H1 (cell line): ENCODE measurements at regions not wholly inside any gene's neighbourhood (a gene's known extent, or its start where the extent isn't known, plus 50 kb on each side); places are given as distances from the start of the nearest gene placed in this dataset.

Source experiments
- JUND ChIP-seq: IDR thresholded peaks from 2 replicates; pipeline ENCODE4 v1.6.1; 2011; ENCODE audit warnings: mild to moderate bottlenecking, improper control_type of control experiment, low read length
- POLR2AphosphoS5 ChIP-seq: IDR thresholded peaks from 2 replicates; pipeline ENCODE4 v1.6.1; 2011; ENCODE audit warnings: low read depth, low read length
- SIN3A ChIP-seq, 2 experiments: IDR thresholded peaks in 1 of 2; conservative IDR thresholded peaks in 1 of 2; 2 replicates each; pipeline ENCODE4 v1.6.1; 2011 to 2012; ENCODE audit warnings: low read length in 2 of 2, improper control_type of control experiment in 1 of 2, low read depth in 1 of 2, mild to moderate bottlenecking in 1 of 2
- TF ChIP-seq, protein P1 (sequence below), 3 experiments: IDR thresholded peaks; 1 replicate in 2 of 3; 2 replicates in 1 of 3; pipeline versions ENCODE4 v1.5.1 to v1.6.1; 2011; ENCODE audit warnings: low read length in 3 of 3, mild to moderate bottlenecking in 3 of 3, inconsistent platforms in 2 of 3, low read depth in 1 of 3, moderate library complexity in 1 of 3; ENCODE audit not compliant: insufficient read depth in 1 of 3; ENCODE audit errors: control extremely low read depth in 1 of 3

- TF ChIP-seq, protein P1, sequence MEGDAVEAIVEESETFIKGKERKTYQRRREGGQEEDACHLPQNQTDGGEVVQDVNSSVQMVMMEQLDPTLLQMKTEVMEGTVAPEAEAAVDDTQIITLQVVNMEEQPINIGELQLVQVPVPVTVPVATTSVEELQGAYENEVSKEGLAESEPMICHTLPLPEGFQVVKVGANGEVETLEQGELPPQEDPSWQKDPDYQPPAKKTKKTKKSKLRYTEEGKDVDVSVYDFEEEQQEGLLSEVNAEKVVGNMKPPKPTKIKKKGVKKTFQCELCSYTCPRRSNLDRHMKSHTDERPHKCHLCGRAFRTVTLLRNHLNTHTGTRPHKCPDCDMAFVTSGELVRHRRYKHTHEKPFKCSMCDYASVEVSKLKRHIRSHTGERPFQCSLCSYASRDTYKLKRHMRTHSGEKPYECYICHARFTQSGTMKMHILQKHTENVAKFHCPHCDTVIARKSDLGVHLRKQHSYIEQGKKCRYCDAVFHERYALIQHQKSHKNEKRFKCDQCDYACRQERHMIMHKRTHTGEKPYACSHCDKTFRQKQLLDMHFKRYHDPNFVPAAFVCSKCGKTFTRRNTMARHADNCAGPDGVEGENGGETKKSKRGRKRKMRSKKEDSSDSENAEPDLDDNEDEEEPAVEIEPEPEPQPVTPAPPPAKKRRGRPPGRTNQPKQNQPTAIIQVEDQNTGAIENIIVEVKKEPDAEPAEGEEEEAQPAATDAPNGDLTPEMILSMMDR (IDR thresholded peaks at IDR 0.05; ENCODE audit: control extremely low read depth in 1 of 3, insufficient read depth in 1 of 3, low read depth in 1 of 3, low read length in 3 of 3): no peak
- TF ChIP-seq JUND (no peak), SIN3A (conservative IDR thresholded peaks at IDR 0.05 in 1 of 2, IDR thresholded peaks at IDR 0.05 in 1 of 2; ENCODE audit: low read depth in 1 of 2, low read length in 2 of 2) (no peak), POLR2AphosphoS5 (no peak)
Observed at GRCh38 chr11:29553990-29554389, 462.8 kb downstream of the KCNA4 start.
